GM18870 (cell line): ENCODE measurements at regions not wholly inside any gene's neighbourhood (a gene's known extent, or its start where the extent isn't known, plus 50 kb on each side); places are given as distances from the start of the nearest gene placed in this dataset.

Source experiments
- ATAC-seq: cut with Tn5 transposase; IDR thresholded peaks from one replicate; pipeline ENCODE4 v1.9.1; 2021; ENCODE audit warnings: moderate library complexity; ENCODE audit not compliant: unreplicated experiment

DNA sequence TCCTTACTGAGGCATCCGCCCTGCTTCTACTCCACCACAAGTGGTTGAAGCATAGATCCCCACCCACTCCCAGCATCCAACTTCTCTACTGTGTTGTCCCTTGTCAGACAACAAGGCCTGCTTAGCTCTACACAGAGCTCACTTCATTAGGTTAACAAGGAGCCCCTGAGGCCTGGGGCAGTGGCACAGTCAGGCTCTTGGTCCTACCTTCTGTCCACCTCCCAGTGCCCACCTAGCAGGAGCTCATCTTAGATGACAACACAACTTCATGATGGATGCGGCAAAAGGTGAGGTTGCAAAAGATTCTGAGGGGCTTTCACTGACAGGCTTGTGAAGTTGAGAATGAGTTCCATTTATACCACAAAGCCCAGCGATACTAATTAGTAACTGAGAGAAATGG is 432.0 kb upstream of the CDH5 start:
- ATAC-seq = no peak

- ATAC-seq = no peak
Observed at GRCh38 chr16:65933703-65934102, 432.8 kb upstream of the CDH5 start.

GRCh38 chr16:65932350-65933072 is 434.0 kb upstream of the CDH5 start:
- ATAC-seq = no peak

GRCh38 chr16:65922923-65923322 is 443.6 kb upstream of the CDH5 start:
- no peak for ATAC-seq

- ATAC-seq = no peak
Observed at GRCh38 chr16:65919986-65920376, 446.5 kb upstream of the CDH5 start.

DNA sequence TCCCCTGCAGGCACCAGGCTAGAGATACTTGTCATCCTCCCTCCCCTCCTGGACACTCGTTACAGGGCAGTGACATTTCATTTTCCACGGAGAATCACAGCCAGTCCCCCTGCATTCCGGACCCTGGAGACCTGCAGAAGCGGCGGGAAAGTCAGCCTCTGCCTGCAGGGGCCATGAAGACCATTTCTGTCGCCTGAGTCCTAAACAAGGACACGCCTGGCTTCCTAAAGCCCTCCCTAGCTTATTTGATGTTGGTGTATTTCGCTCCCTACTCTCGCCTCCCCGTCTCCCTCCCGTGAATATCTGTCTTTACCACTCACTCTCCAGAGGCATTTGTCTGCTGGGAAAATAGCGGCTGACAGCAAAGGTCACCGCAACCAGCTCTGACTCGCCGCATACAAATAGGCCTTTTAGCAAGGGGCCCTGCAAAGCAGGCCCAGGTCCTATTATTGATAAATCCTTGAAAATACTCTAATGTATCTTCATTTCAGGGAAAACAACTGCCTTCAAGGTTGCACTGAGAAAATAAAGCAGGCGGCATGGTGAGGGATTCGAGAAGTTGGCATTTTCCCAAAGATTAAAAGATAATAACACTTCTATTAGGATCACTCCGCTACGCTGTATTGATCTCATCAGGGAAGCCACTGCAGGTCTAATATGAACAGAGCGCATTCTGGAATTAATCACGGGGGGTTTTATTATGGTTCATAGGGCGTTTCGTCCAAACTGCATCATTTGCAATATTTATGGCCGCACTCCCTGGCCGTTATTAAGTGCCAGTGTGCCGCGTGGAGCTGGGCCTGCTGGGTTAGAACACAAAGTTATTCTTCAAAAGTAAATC is 447.1 kb upstream of the CDH5 start:
- ATAC-seq = no peak

DNA sequence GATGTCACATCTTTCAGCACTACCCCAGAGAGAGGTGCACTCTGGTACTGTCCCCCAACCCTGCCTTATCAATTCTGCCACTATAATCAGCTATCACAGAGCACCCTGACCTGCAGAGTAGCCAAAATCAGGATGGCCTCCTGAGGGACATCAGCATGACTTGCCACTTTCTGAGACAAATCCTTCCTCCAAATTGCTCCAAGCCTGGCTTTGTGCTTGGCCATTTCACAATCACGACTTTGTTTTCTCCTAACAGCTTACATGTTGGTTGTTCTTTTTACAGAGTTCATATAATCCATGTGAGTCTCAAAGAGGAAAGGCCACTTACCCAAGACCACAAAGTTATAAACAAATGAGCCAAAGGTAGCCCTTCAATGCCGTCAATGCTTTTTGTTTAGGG is 449.0 kb upstream of the CDH5 start:
- no peak for ATAC-seq

- ATAC-seq = no peak
Observed at GRCh38 chr16:65916995-65917394, 449.5 kb upstream of the CDH5 start.

DNA sequence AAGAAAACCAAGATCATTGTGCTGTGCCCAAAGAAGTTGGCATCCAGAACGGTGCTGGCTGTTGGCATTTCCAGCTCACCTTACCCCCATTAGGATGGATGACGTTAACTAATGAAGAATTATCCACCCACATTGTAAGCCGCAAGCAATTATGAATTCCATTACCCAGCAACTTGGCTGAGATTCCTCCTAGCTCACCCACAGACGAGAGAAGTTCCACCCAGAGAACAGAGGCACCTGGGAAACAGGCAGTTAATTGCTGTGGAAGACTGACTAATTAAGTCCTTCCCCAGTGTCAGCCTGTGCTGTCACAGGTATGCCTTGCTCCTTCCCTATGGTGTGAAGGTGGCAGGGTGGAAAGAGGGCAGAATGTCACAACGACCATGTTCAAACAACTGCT is 456.2 kb upstream of the CDH5 start:
- ATAC-seq = no peak

DNA sequence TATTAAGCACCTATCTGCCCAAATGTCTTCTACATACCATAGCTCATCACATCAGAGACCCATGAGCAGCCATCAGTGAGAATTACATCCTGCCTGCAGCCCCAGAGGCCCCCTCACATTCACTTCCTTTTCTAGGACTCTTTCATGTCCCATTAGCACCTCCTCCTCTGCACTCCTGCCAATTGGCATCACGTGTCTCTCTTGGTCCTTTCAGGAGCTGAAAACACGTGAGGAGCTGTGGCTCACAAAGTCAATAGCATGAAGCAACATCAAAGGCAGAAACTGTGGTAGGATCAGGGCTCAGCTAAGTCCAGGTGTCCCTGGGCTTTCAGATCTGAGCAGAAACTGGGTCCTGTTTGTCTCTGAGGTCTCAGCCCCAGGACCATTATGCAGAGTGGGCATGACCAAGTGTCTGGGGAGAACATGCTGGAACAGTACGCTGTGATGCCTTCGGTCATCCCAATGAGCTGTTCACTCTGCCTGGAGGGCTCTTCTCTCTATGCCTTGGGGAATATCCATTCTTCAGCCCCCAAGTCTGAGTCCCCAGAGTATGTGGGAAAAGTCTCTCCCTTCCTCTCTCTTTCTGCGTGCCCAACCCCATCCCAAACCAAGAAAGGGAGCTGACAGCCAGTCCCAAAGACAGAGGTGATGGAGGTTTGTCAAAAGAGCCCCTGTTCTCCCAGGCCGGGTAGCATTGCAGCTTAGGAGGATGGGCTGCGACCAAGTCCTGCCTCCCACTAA is 457.0 kb upstream of the CDH5 start:
- no peak for ATAC-seq

- ATAC-seq = no peak
Observed at GRCh38 chr16:65908568-65908967, 457.9 kb upstream of the CDH5 start.

GRCh38 chr16:65905331-65905730 is 461.2 kb upstream of the CDH5 start:
- ATAC-seq = no peak

GRCh38 chr16:65896448-65897153 is 469.9 kb upstream of the CDH5 start:
- ATAC-seq = no peak

- no peak for ATAC-seq
Observed at GRCh38 chr16:65895906-65896305, 470.6 kb upstream of the CDH5 start.

DNA sequence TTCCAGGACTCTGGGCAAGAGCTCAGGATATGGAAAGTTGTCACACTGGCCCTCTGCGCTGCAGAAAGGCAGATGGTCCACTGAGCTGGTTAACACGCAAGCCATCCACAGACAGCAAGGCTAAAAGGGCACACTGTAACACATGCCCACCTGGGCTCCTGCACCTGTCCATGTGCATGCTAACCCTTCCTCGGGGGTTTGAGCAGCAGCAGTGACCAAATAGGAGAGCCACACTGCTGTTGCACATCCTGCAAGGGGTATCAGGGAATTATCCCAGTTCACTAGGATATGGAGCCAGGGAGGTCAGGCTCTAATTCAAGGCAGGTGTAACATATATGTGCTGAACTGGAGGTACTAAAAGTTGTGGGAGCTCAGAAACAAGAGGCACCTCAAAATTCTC is 471.0 kb upstream of the CDH5 start:
- no peak for ATAC-seq

GRCh38 chr16:65890203-65890602 is 476.3 kb upstream of the CDH5 start:
- no peak for ATAC-seq

DNA sequence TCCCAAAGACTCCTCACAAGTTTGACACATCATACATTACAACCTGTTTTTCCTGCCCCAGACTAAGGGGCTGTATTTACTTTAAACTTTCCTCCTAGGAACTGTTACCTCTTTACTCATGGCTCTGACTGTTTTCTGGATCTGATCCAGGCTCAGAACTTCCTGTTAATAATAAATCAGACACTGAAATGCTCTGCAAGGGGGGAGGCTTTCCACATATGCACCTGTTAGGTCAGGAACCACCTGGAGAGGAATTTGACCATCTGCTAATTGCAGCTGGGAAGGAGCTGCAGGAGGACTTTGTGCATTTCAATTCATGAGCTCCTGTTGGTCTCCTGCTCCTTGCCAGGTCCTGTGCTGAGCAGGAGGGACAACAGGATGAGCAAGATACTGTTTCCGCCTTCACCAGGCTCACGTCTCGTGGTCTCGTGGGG is 476.9 kb upstream of the CDH5 start:
- ATAC-seq = no peak

DNA sequence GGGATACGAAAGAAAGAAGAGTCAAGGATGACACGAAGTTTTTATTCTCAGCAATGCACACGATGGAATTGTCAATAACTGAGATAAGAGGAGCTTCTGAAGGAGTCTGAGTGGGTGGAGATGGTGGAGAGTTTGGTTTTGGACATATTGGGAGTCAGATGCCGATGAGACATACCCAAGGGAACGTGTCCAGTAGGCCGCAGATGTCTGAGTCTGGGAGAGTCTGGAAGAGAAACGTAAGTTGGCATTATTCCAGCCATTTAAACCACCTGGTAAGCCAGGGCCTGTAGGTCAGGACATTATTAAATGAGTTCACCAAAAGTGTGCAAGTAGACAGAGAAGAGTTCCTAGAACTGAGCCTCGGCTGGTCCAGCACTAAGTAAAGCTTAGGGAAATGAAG is 478.3 kb upstream of the CDH5 start:
- no peak for ATAC-seq

DNA sequence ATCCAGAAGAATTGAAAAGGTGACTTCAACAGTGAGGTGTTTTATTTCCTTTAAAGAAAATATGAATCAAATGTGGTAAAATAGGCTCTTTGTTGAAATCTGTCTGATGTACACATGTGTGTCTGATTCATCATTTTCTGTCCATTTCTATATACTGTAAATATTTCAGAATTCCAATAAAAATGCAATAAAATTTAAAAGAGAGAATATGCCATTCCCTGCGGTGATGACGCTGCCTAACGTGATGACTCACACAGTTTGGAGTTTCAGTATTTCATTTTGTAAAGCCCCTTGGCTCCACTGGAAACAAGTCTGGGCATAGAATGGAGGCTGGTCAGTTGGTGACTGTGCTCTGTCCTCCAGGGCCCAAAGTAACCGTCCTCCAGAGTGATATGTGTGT is 482.5 kb upstream of the CDH5 start:
- no peak for ATAC-seq

- ATAC-seq = no peak
Observed at GRCh38 chr16:65878347-65878746, 488.1 kb upstream of the CDH5 start.

DNA sequence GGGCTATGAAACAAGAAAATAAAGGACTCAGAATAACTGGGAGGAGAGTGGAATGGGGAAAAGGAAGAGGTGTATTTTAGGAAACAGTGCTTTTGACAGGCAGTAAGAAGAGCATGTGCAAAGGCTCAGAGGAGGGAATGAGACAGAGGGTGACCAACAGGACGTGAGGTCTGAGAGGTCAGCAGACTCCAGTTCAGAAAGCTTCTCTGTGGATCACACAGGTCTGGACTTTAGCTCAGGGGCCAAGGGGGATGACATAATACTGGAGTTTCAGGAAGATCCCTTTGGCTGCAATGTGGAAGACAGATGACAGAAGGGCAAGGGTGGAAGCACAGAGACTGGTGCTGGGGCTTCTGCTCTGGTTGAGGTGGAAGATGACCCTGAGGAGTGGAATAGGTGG is 489.9 kb upstream of the CDH5 start:
- ATAC-seq = no peak
